WI38 (cell line): ENCODE measurements at regions not wholly inside any gene's neighbourhood (a gene's known extent, or its start where the extent isn't known, plus 50 kb on each side); places are given as distances from the start of the nearest gene placed in this dataset.

Experiments
- H3K4me3 ChIP-seq: 2 replicates; pipeline ENCODE4 v1.5.1; 2011; ENCODE audit warnings: low read depth, mild to moderate bottlenecking, control low read depth, low read length
- CTCF ChIP-seq: IDR thresholded peaks from 2 replicates; pipeline ENCODE4 v1.5.1; 2012; ENCODE audit warnings: low read depth, mild to moderate bottlenecking, control low read depth, low read length

- no peak overlapping the region for H3K4me3 ChIP-seq
- TF ChIP-seq CTCF, result no peak
Measured at GRCh38 chr7:13532028-13532753, 457.3 kb downstream of the ETV1 start.

- H3K4me3 ChIP-seq, result no peak overlapping the region
- TF ChIP-seq CTCF, result no peak
Measured at GRCh38 chr7:13538669-13539068, 450.8 kb downstream of the ETV1 start.

- no peak overlapping the region for H3K4me3 ChIP-seq
- no peak for TF ChIP-seq CTCF
Measured at GRCh38 chr7:13540429-13540828, 449.0 kb downstream of the ETV1 start.

GRCh38 chr7:13541326-13541725 lies 448.1 kb downstream of the ETV1 start:
- no peak for TF ChIP-seq CTCF
- no peak overlapping the region for H3K4me3 ChIP-seq

DNA sequence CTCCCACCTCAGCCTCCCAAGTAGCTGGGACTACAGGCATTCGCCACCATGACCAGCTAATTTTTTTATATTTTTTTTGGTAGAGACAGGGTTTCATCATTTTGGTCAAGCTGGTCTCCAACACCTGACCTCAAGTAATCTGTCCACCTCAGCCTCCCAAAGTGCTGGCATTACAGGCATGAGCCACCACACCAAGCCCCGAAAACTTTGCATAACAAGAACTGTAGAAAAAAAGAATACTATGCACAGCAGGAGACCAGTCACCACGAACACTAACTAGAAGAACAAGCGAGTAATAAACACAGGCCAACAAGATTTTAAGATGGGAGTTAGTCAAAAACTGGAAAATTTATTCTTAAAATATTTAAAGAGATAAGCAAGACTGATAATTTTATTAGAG lies 447.0 kb downstream of the ETV1 start:
- no peak overlapping the region for H3K4me3 ChIP-seq
- no peak for TF ChIP-seq CTCF

GRCh38 chr7:13551503-13551902 lies 438.0 kb downstream of the ETV1 start:
- TF ChIP-seq CTCF, result no peak
- H3K4me3 ChIP-seq, result no peak overlapping the region

- H3K4me3 ChIP-seq, result no peak overlapping the region
- TF ChIP-seq CTCF, result no peak
Measured at GRCh38 chr7:13560441-13560840, 429.0 kb downstream of the ETV1 start.
